Astrocyte (in vitro differentiated cells and primary cell): ENCODE measurements at regions not wholly inside any gene's neighbourhood (a gene's known extent, or its start where the extent isn't known, plus 50 kb on each side); places are given as distances from the start of the nearest gene placed in this dataset.

Source experiments
- CTCF ChIP-seq: IDR thresholded peaks from 2 replicates; pipeline ENCODE4 v1.5.1; 2011; ENCODE audit warnings: low read depth, mild to moderate bottlenecking, inconsistent platforms, low read length, moderate library complexity; ENCODE audit not compliant: insufficient read depth
- EZH2 ChIP-seq: IDR thresholded peaks from 2 replicates; pipeline ENCODE4 v1.6.1; 2012; ENCODE audit warnings: mild to moderate bottlenecking, low read length, inconsistent platforms; ENCODE audit not compliant: insufficient read depth

- TF ChIP-seq CTCF (no peak), EZH2 (no peak)
Observed at GRCh38 chr16:26747760-26748159, 319.0 kb upstream of the C16orf82 start.
